ENCODE measurements at regions not wholly inside any gene's neighbourhood (a gene's known extent, or its start where the extent isn't known, plus 50 kb on each side); places are given as distances from the start of the nearest gene placed in this dataset.

GRCh38 chr3:75082845-75083244, 468.4 kb upstream of the CNTN3 start:
- no peak for TF ChIP-seq CTCF (IDR thresholded peaks at IDR 0.05)

- no peak for TF ChIP-seq CTCF (IDR thresholded peaks at IDR 0.05)
Observed at GRCh38 chr3:75089841-75090240, 475.4 kb upstream of the CNTN3 start.

GRCh38 chr3:75101329-75102147, 487.1 kb upstream of the CNTN3 start:
- TF ChIP-seq CTCF (IDR thresholded peaks at IDR 0.05) = no peak

GRCh38 chr3:75110741-75111140, 496.3 kb upstream of the CNTN3 start:
- TF ChIP-seq CTCF (IDR thresholded peaks at IDR 0.05) = no peak

- no peak for TF ChIP-seq CTCF (IDR thresholded peaks at IDR 0.05)
Observed at GRCh38 chr3:75115695-75116094, 501.2 kb upstream of the CNTN3 start.

- no peak for TF ChIP-seq CTCF (IDR thresholded peaks at IDR 0.05)
Observed at GRCh38 chr3:75118779-75119178, 504.3 kb upstream of the CNTN3 start.

GRCh38 chr3:75126556-75126955, 512.1 kb upstream of the CNTN3 start:
- TF ChIP-seq CTCF (IDR thresholded peaks at IDR 0.05) = no peak

- TF ChIP-seq CTCF (IDR thresholded peaks at IDR 0.05) = no peak
Observed at GRCh38 chr3:75129101-75129500, 514.6 kb upstream of the CNTN3 start.
